Ovary (tissue), 7 donors: ENCODE measurements at regions not wholly inside any gene's neighbourhood (a gene's known extent, or its start where the extent isn't known, plus 50 kb on each side); places are given as distances from the start of the nearest gene placed in this dataset.

ENCODE experiments used
- DNase-seq, 5 donors: peaks; one replicate each; pipeline ENCODE4 v3.0.0-alpha.2; 2019 to 2020
- H3K27ac ChIP-seq, 2 donors: fragments of 200-600 bp; one replicate each; pipeline versions ENCODE4 v1.5.1 to v1.8.0; 2019 to 2022
- H3K27me3 ChIP-seq: fragments of 200-600 bp; one replicate; pipeline ENCODE4 v1.8.0; 2022
- H3K36me3 ChIP-seq: fragments of 200-600 bp; sonication (generic); one replicate; pipeline ENCODE4 v1.5.1; 2019
- H3K4me1 ChIP-seq: one replicate; pipeline ENCODE4 v1.8.1; 2013; ENCODE audit warnings: mild to moderate bottlenecking, moderate library complexity; ENCODE audit not compliant: insufficient read depth
- H3K4me3 ChIP-seq: fragments of 200-600 bp; sonication (generic); one replicate; pipeline ENCODE4 v1.5.1; 2017
- H3K9me3 ChIP-seq, 2 donors: fragments of 200-600 bp in 1 of 2; sonication (generic) in 1 of 2; one replicate each; pipeline versions ENCODE4 v1.5.1 to v1.8.1; 2013 to 2019; ENCODE audit warnings: mild to moderate bottlenecking in 1 of 2, moderate library complexity in 1 of 2
- CTCF ChIP-seq, 3 donors: fragments of 450-650 bp in 2 of 3; fragments of 200-600 bp in 1 of 3; IDR thresholded peaks; one replicate each; pipeline versions ENCODE4 v1.5.1 to v1.8.0; 2016 to 2022; ENCODE audit warnings: antibody characterized with exemption in 3 of 3, mild to moderate bottlenecking in 1 of 3
- EP300 ChIP-seq: sonication (generic); formaldehyde crosslinking; IDR thresholded peaks from one replicate; pipeline ENCODE4 v1.6.1; 2017; ENCODE audit warnings: antibody characterized with exemption
- POLR2A ChIP-seq: fragments of 450-650 bp; IDR thresholded peaks from one replicate; pipeline ENCODE4 v1.6.1; 2017; ENCODE audit warnings: antibody characterized with exemption, mild to moderate bottlenecking, moderate library complexity
- WGBS, 3 donors: extraction: QIAGEN DNeasy Blood & Tissue Kit in 1 of 3; methylation state at CpG; one replicate each; pipeline versions ENCODE4 v1.1.5 to v1.1.7; 2013 to 2017; 5-methylcytosine and 5-hydroxymethylcytosine counted together
- intact Hi-C, 4 donors: fragments of 100-400 bp; cut with DNase I; formaldehyde crosslinking; loops; one replicate each; pipeline versions ENCODE4 v1.11.0 to v1.15.1; 2022 to 2023
- donor health status: DM: no; HTN: no; CAD: no; lungs with moderate emphysema.
- donor health status: DM: no; HTN: no; CAD: no.
- donor health status: Bipolar disorder and iron deficiency.
- donor health status: DM: no; HTN: no; CAD: no.
- donor health status: DM: yes; HTN: yes; CAD: no.

DNA sequence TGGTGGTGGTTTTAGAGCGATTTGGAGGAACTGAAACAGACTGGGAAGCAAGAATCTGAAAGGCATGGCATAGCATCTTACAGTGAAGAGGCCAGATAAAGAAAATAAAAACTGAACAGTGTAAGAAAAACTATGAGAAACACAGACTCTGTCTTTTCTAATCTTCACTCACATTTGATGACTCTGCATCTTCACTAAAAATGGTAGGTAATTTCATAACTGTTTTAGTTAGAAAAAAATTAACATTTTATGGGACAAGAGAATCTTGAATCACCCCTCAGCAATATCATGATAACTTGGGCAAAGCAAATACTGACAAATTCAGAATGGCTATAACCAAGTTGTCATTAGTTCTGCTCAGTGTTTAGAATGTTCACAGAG is 812.6 kb downstream of the MCTP2 start:
- H3K36me3 ChIP-seq: no peaks in the 10 kb centered on the region
- TF ChIP-seq CTCF (IDR thresholded peaks at IDR 0.05) (no peak), POLR2A (no peak), EP300 (no peak)
- no peak for DNase-seq
- WGBS, 3 donors: 71 to 83% (median 76%) methylated on average over 1 of the region's 1 CpG
- H3K27me3 ChIP-seq: peaks cover 3% of the 10 kb centered on the region
- H3K4me3 ChIP-seq: no peak overlapping the region
- H3K9me3 ChIP-seq: no peaks in the 10 kb centered on the region
- no peaks in the 10 kb centered on the region for H3K4me1 ChIP-seq
- intact Hi-C loops: no loop called here
- no peak overlapping the region for H3K27ac ChIP-seq

DNA sequence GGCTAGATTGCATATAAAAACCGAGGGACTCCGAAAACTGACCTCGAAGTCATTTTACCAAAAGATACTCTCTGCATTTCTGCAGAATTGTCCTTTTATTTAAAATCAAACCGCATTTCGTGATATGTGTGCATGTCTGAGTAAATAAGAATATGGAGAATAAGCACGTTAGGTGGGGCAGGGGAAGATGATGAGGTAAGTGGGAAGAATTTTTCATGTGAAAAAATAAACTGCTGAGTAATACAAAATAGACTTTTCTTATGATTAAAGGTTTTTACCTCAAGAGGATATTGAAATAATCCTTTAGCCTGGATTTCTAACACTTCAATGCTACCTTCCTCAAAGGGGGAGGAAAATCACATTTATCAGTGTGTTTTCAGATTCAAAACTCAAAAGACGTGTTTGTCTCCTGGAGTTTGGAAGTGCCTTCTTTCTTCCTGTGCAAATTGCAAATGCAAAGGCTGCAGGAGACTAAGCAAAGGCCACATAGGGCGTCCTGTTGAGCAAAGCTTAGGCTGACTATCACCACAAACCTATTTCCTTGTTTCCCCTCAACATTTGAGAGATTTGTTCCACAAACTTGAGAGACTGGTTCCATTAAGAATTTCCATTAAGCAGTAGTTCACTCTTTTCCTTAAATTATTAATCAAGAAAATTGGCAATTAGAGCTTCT is 813.5 kb downstream of the MCTP2 start:
- WGBS, 3 donors: 76 to 81% (median 77%) methylated on average over 8 of the region's 8 CpGs
- no peaks in the 10 kb centered on the region for H3K9me3 ChIP-seq
- intact Hi-C loops: no loop called here

DNA sequence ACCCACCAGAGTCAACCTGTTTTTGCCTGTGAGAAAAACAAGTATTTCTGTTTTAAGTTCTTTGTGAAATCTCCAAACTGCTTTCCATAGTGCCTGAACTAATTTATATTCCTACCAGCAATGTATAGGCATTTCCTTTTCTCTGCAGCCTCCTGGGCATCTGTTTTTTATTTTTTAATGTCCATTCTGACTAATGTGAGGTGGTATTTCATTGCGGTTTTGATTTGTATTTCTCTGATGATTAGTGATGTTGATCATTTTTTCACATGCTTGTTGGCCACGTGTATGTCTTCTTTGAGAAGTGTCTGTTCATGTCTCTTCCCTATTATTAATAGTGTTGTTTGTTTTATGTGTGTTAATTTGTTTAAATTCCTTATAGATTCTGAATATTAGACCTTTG is 820.5 kb downstream of the MCTP2 start:
- Histone ChIP-seq H3K9me3 (no peaks in the 10 kb centered on the region), H3K4me1 (no peaks in the 10 kb centered on the region), H3K27me3 (no peaks in the 10 kb centered on the region), H3K27ac (no peak overlapping the region), H3K4me3 (no peak overlapping the region), H3K36me3 (no peaks in the 10 kb centered on the region)
- 74 to 80% (median 76%) methylated on average over 2 of the region's 2 CpGs for WGBS, 3 donors
- intact Hi-C loops: no loop called here
- TF ChIP-seq EP300 (no peak), POLR2A (no peak), CTCF (IDR thresholded peaks at IDR 0.05) (no peak)
- DNase-seq: no peak

More for the DNA sequence above, 813.5 kb downstream of the MCTP2 start:
- TF ChIP-seq POLR2A (no peak), EP300 (no peak), CTCF (IDR thresholded peaks at IDR 0.05) (no peak)
- Histone ChIP-seq H3K4me3 (no peak overlapping the region), H3K4me1 (no peaks in the 10 kb centered on the region), H3K27me3 (peaks cover 3% of the 10 kb centered on the region), H3K36me3 (no peaks in the 10 kb centered on the region), H3K27ac (no peak overlapping the region)
- no peak for DNase-seq

- peaks cover 0 to 4% of the 10 kb centered on the region in 2 donors for H3K9me3 ChIP-seq
- H3K27me3 ChIP-seq: no peaks in the 10 kb centered on the region
- TF ChIP-seq CTCF (IDR thresholded peaks at IDR 0.05) (no peak), EP300 (no peak), POLR2A (no peak)
- H3K27ac ChIP-seq: no peak overlapping the region
- no peak overlapping the region for H3K4me3 ChIP-seq
- 82 to 94% (median 93%) methylated on average over 4 of the region's 4 CpGs for WGBS, 3 donors
- H3K36me3 ChIP-seq: no peaks in the 10 kb centered on the region
- no peaks in the 10 kb centered on the region for H3K4me1 ChIP-seq
- DNase-seq: no peak
- intact Hi-C loops: no loop called here
Observed at GRCh38 chr15:95059346-95059905, 828.1 kb downstream of the MCTP2 start.
